Bronchial epithelial cell (primary cell): ENCODE measurements at regions not wholly inside any gene's neighbourhood (a gene's known extent, or its start where the extent isn't known, plus 50 kb on each side); places are given as distances from the start of the nearest gene placed in this dataset.
"Not testable (repeated sequence)": the region's sequence is repeated elsewhere in the genome, so short reads cannot be mapped to it uniquely, and the experiment has no call there.

Experiments used
- DNase-seq: peaks from one replicate; pipeline ENCODE4 v3.0.0-alpha.2; 2010; ENCODE audit warnings: low read depth
- FAIRE-seq: peaks from 2 replicates; lab custom pipeline; 2011; peaks lifted over from hg19 to GRCh38; lab: Jason Lieb, UNC
- H3K27me3 ChIP-seq: 2 replicates; pipeline ENCODE4 v1.5.1; 2011; ENCODE audit warnings: low read length; ENCODE audit not compliant: control insufficient read depth, insufficient read depth
- H3K36me3 ChIP-seq: 2 replicates; pipeline ENCODE4 v1.5.1; 2011; ENCODE audit warnings: low read length; ENCODE audit not compliant: control insufficient read depth, insufficient read depth
- H3K4me3 ChIP-seq: 2 replicates; pipeline ENCODE4 v1.5.1; 2011; ENCODE audit warnings: mild to moderate bottlenecking, low read depth, low read length, control low read depth
- CTCF ChIP-seq: IDR thresholded peaks from 2 replicates; pipeline ENCODE4 v1.5.1; 2011; ENCODE audit warnings: mild to moderate bottlenecking, moderate library complexity, low read length, control low read depth, inconsistent platforms; ENCODE audit not compliant: insufficient read depth, severe bottlenecking

DNA sequence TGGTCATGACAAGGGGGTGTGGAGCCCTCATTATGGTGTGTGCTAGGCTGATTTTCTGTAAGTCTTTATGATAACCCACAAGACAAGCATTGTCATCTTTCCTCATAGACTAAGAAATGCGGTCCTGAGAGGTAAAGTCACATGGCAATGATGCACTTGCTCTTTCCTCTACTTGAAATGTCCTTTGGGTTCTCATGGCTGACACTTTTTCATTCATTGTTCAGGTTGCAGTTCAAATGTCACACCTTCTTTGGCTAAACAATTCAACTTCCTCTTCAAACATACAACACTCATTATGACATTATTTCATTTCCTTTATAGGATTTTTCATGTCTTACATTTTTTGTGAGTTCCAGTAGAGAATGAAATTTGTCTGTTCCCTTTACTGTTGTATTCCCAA lies 323.6 kb upstream of the PRR16 start:
- no peaks in the 10 kb centered on the region for H3K36me3 ChIP-seq
- DNase-seq (no peak), FAIRE-seq (no peak)
- TF ChIP-seq CTCF: no peak
- no peaks in the 10 kb centered on the region for H3K27me3 ChIP-seq
- no peak overlapping the region for H3K4me3 ChIP-seq

DNA sequence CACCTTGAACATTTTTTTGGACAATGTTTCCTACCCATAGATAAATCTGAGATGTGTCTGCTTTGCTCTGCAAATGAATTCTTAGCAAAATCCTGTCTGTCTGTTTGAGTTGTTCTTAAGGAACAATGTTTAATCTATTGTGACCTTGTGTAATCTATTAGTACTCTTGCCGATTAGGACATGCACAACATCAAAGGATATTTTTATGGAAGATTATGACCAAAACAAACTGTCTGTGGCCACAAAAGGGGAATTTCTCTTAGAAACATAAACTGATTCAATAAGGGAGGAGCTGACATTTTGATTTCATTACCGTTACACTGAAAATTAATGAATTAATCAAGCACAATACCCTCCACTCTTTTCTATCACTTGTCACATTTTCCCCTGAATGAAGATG lies 323.0 kb upstream of the PRR16 start:
- H3K4me3 ChIP-seq: no peak overlapping the region
- no peak for DNase-seq
- FAIRE-seq: no peak

DNA sequence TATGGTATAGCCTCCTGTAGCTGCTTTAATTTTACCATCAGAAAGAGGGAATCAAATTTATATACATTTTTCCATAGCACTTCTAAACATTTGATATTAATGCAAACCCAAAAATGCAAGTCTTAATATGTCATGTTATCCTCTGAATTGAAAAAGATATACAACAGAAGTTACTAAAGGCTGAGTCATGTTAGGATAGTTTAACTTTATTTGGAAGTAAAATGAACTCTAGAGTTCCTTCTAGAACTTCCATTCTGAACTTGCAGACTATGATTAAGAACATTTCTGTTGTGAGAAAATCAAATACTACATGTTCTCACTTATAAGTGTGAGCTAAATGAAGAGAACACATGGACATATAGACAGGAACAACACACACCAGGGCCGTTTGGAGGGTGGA lies 317.3 kb upstream of the PRR16 start:
- FAIRE-seq: no peak
- Histone ChIP-seq H3K4me3 (no peak overlapping the region), H3K36me3 (no peaks in the 10 kb centered on the region), H3K27me3 (no peaks in the 10 kb centered on the region)
- no peak for TF ChIP-seq CTCF
- DNase-seq: peak; percentile 72

More for the DNA sequence above, 323.0 kb upstream of the PRR16 start:
- no peaks in the 10 kb centered on the region for H3K36me3 ChIP-seq
- no peaks in the 10 kb centered on the region for H3K27me3 ChIP-seq
- TF ChIP-seq CTCF: no peak

- DNase-seq, H3K27me3 ChIP-seq, FAIRE-seq, H3K4me3 ChIP-seq, H3K36me3 ChIP-seq: not testable (repeated sequence)
Measured at GRCh38 chr5:120147911-120148310, 316.2 kb upstream of the PRR16 start.

DNA sequence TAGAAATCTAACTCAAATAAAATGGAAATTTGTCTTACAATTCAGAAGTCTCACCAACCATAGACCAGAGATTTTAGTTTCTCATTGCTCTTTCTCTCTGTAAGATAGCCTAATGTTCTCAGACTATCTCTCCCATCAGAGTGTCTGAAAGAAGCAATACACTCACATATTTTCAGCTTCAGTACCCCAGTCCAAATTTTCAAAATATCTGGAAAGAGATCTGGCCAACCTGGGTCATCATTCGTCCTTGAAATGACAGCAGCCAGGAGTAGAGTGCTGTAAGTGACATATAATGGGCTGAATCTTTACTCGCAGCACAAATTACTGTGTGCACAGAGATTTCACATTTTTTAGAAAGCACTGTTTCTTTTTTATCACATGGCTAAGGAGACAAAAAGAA lies 313.3 kb upstream of the PRR16 start:
- TF ChIP-seq CTCF: no peak
- Histone ChIP-seq H3K4me3 (no peak overlapping the region), H3K27me3 (no peaks in the 10 kb centered on the region), H3K36me3 (no peaks in the 10 kb centered on the region)
- no peak for DNase-seq
- FAIRE-seq: no peak

DNA sequence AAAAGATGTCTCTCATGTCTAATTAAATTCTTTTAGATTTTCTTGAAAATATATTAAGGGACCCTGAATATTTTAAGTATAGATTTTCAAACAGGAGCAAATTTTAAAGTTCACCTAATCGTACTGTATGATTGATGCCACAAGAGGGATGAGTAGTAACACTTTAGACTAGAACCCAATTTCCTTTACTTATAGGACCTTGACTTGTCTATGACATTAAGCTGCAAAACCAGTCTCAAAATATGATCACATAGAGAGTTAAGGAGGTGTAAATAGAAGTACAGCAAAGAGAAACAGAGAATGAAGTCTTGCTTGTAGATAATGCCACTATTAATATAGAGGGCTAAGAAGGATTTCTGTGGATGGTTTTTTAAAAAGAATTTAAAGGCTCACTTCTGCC lies 312.9 kb upstream of the PRR16 start:
- DNase-seq (no peak), FAIRE-seq (no peak)
- H3K36me3 ChIP-seq: no peaks in the 10 kb centered on the region
- H3K4me3 ChIP-seq: no peak overlapping the region
- no peaks in the 10 kb centered on the region for H3K27me3 ChIP-seq
- TF ChIP-seq CTCF: no peak
